Heart left ventricle (tissue), 16 donors: ENCODE measurements at regions not wholly inside any gene's neighbourhood (a gene's known extent, or its start where the extent isn't known, plus 50 kb on each side); places are given as distances from the start of the nearest gene placed in this dataset.
A peak's percentile ranks its signal among the peaks of the same experiment; 100 is the strongest.

ENCODE experiments used
- ATAC-seq, 4 donors: fragments of 200-7000 bp; cut with Tn5 transposase; one replicate each; pipeline ENCODE4 v1.9.1; 2020 to 2022; ENCODE audit warnings: moderate library complexity in 4 of 4, mild to moderate bottlenecking in 3 of 4, moderate number of reproducible peaks in 1 of 4
- DNase-seq, 5 donors: peaks; one replicate each; pipeline ENCODE4 v3.0.0-alpha.2; 2020
- H3K27ac ChIP-seq, 12 donors: fragments of 200-600 bp; sonication (generic) in 4 of 12; one replicate each; pipeline versions ENCODE4 v1.5.0 to v1.8.0; 2016 to 2022; ENCODE audit warnings: mild to moderate bottlenecking in 2 of 12
- H3K27me3 ChIP-seq, 9 donors: fragments of 200-600 bp; sonication (generic) in 2 of 9; one replicate each; pipeline versions ENCODE4 v1.5.1 to v1.8.0; 2016 to 2022; ENCODE audit warnings: mild to moderate bottlenecking in 3 of 9
- H3K36me3 ChIP-seq, 9 donors: fragments of 200-600 bp; sonication (generic) in 2 of 9; one replicate each; pipeline versions ENCODE4 v1.5.0 to v1.8.0; 2018 to 2022; ENCODE audit warnings: mild to moderate bottlenecking in 2 of 9
- H3K4me1 ChIP-seq, 12 donors: fragments of 200-600 bp; sonication (generic) in 4 of 12; one replicate each; pipeline versions ENCODE4 v1.5.0 to v1.8.0; 2016 to 2022; ENCODE audit warnings: mild to moderate bottlenecking in 3 of 12
- H3K4me3 ChIP-seq, 12 donors: fragments of 200-600 bp; sonication (generic) in 4 of 12; one replicate each; pipeline versions ENCODE4 v1.5.0 to v1.8.0; 2017 to 2022; ENCODE audit warnings: mild to moderate bottlenecking in 9 of 12, moderate library complexity in 4 of 12
- H3K9me3 ChIP-seq, 12 donors: fragments of 200-600 bp; sonication (generic) in 4 of 12; one replicate each; pipeline versions ENCODE4 v1.5.0 to v1.8.0; 2016 to 2022; ENCODE audit warnings: mild to moderate bottlenecking in 1 of 12
- POLR2A ChIP-seq, 2 donors: fragments of 450-650 bp; IDR thresholded peaks; one replicate each; pipeline ENCODE4 v1.6.1; 2017; ENCODE audit warnings: antibody characterized with exemption in 2 of 2, mild to moderate bottlenecking in 2 of 2, moderate library complexity in 2 of 2
- WGBS, 4 donors: extraction: QIAGEN DNeasy Blood & Tissue Kit in 2 of 4; methylation state at CpG; one replicate each; pipeline versions ENCODE4 v1.1.5 to v1.1.7; 2013 to 2018; 5-methylcytosine and 5-hydroxymethylcytosine counted together
- intact Hi-C, 10 donors: fragments of 100-400 bp; cut with DNase I; formaldehyde crosslinking; loops; one replicate each; pipeline versions ENCODE4 v1.11.1 to v1.14.2; 2022
- TF ChIP-seq, protein P1 (sequence below), 12 donors: fragments of 200-600 bp; sonication (generic) in 4 of 12; IDR thresholded peaks; one replicate each; pipeline versions ENCODE4 v1.5.0 to v1.8.0; 2018 to 2022; ENCODE audit warnings: antibody characterized with exemption in 12 of 12, mild to moderate bottlenecking in 5 of 12
- donor health status: ischemic (EF 13 %, LVEDD 7.1; RV severe dilation, severe dysfunction).
- donor health status: healthy with polysubstance abuse.
- donor health status: DM: no; HTN: yes; CAD: no.
- donor health status: DM: no; HTN: no; CAD: no.
- donor health status: ischemic (EF 25% LVEDD 6.9; RV normal size, moderate dysfunction).
- donor health status: ischemic (EF 25% LVEDD 5.7; RV mildly dilated, moderate dysfunction).
- donor health status: healthy.
- donor health status: DM: yes; HTN: yes; CAD: no.
- donor health status: ischemic (EF 35%, LVEDD 5.7; RV mildly dilated, moderate dysfunction).
- donor health status: nonischemic (EF 11% LVEDD 7.7; RV severe dilation, severe dysfunction).
- donor health status: DM: yes; HTN: yes; CAD: no.
- donor health status: PGD.
- donor health status: ischemic (EF 29% LVEDD 5.4; RV normal size, mild dysfunction).
- donor health status: nonischemic (EF 23%, LVEDD 6.1; RV moderate dilation, normal function).

DNA sequence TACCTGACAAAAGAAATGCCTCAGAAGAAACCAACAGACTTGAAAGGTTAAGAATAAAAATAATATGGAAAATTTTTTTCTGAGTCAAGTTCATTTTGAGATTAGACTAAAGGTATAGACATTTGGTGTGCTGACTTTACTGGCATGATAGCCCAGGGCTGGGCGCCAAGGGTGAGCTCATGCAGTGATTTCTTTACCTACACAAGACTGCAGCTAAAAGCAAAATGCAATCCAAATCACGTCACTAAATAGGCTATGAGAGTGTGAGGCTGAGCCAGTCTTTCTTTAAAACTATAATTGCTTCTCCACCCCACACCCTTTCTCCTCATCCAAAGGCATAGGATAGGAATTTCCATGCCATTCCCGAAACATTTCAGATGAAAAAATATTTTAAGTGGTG, 196.5 kb downstream of the FAM76B start:
- DNase-seq (no peak), ATAC-seq (no peak)
- Histone ChIP-seq H3K36me3 (no peaks in the 10 kb centered on the region), H3K4me1 (no peaks in the 10 kb centered on the region), H3K27ac (no peak overlapping the region), H3K4me3 (no peak overlapping the region), H3K27me3 (no peaks in the 10 kb centered on the region), H3K9me3 (no peaks in the 10 kb centered on the region)
- intact Hi-C loops, result no loop called here
- TF ChIP-seq, protein P1, sequence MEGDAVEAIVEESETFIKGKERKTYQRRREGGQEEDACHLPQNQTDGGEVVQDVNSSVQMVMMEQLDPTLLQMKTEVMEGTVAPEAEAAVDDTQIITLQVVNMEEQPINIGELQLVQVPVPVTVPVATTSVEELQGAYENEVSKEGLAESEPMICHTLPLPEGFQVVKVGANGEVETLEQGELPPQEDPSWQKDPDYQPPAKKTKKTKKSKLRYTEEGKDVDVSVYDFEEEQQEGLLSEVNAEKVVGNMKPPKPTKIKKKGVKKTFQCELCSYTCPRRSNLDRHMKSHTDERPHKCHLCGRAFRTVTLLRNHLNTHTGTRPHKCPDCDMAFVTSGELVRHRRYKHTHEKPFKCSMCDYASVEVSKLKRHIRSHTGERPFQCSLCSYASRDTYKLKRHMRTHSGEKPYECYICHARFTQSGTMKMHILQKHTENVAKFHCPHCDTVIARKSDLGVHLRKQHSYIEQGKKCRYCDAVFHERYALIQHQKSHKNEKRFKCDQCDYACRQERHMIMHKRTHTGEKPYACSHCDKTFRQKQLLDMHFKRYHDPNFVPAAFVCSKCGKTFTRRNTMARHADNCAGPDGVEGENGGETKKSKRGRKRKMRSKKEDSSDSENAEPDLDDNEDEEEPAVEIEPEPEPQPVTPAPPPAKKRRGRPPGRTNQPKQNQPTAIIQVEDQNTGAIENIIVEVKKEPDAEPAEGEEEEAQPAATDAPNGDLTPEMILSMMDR (IDR thresholded peaks at IDR 0.05), result no peak
- no peak for TF ChIP-seq POLR2A (IDR thresholded peaks at IDR 0.05)
- WGBS, 4 donors, result 63 to 71% (median 67%) methylated on average over 3 of the region's 3 CpGs

DNA sequence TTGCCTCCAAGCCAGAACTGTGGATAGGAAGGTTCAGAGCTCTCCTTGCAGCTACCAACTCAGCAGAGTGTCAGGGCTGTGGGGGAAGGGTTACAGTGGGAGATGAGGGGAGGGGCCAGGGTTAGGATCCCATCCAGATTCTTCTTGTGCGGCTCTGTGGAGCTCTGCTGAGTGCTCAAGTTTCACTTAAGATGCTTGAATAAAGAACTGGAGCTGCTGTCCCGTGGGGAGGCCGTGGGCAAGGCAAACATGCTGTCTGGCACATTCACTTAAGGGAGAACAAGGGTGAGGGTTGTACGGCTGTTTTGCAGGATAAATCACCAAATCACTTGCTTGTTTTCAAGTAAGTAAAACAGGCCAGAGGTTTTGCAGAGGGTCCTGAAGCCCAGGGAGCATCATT, 197.1 kb downstream of the FAM76B start:
- TF ChIP-seq, protein P1 (IDR thresholded peaks at IDR 0.05), result no peak
- no peak for TF ChIP-seq POLR2A (IDR thresholded peaks at IDR 0.05)
- WGBS, 4 donors, result 18 to 32% (median 28%) methylated on average over 4 of the region's 4 CpGs

DNA sequence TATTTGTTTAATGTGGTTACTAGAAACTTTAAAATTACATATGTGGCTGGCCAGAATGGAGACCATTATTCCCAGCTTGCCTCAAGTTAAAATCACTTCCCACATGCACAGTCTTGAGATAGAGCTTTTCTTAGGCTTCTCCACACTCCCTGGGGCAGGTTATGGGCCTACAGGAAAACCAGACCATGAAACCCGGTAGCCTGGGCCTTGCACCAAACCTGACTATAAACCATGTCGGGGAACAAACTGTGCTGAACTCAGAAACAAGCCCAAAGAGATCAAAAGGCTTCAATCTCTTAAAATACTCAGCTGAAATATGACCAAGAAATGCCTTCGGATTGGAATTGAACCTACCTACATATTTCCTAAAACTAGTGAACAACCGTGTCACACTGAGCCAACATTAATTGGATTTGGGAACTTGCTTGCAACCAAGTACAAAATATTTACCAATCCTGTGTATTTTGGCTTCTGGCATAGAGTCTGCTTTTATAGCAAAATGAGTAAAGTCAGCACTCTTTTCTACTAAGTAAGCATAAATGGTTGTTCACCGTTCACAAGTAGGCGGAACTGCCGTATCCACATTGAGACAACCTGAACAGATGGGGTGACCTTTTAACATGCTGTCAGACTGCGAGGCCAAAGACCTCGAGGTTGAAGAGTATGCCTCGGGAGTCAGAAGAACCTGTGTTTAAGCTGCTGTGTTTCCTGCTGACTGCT, 199.5 kb downstream of the FAM76B start:
- 90 to 94% (median 92%) methylated on average over 10 of the region's 10 CpGs for WGBS, 4 donors
- ATAC-seq (no peak), DNase-seq (no peak)
- intact Hi-C loops, result no loop called here
- H3K27me3 ChIP-seq, result no peaks in the 10 kb centered on the region
- H3K4me3 ChIP-seq, result no peak overlapping the region
- H3K36me3 ChIP-seq, result no peaks in the 10 kb centered on the region
- no peaks in the 10 kb centered on the region for H3K4me1 ChIP-seq
- no peak overlapping the region for H3K27ac ChIP-seq
- no peak for TF ChIP-seq POLR2A (IDR thresholded peaks at IDR 0.05)
- TF ChIP-seq, protein P1 (IDR thresholded peaks at IDR 0.05), result no peak
- H3K9me3 ChIP-seq, result no peaks in the 10 kb centered on the region

More for the DNA sequence above, 197.1 kb downstream of the FAM76B start:
- Histone ChIP-seq H3K4me1 (no peaks in the 10 kb centered on the region), H3K9me3 (no peaks in the 10 kb centered on the region), H3K36me3 (no peaks in the 10 kb centered on the region), H3K27me3 (no peaks in the 10 kb centered on the region), H3K27ac (no peak overlapping the region), H3K4me3 (no peak overlapping the region)
- ATAC-seq (peak in 1 of 4 donors; percentile 18), DNase-seq (no peak)
- intact Hi-C loops, result no loop called here

DNA sequence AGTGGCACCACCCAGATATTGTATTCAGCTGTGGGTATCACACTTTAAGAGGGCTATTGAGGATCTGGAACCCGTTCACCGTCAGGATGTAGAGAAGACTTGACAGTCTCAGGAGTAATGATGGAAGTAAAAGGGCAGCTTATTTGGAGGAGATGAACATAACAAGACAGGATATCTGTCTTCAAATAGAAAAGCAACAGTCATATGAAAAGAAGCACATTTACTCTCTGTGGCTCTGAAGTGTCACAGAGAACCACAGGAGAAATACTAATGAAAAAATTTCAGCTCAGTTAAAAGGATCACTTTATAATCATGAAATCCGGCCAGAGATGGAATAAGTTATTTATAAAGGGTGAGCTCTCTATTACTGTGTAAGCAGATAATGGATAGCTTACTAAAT, 200.8 kb downstream of the FAM76B start:
- TF ChIP-seq POLR2A (IDR thresholded peaks at IDR 0.05), result no peak
- TF ChIP-seq, protein P1 (IDR thresholded peaks at IDR 0.05), result no peak

More for the DNA sequence above, 200.8 kb downstream of the FAM76B start:
- H3K9me3 ChIP-seq, result no peaks in the 10 kb centered on the region
- WGBS, 4 donors, result 64 to 76% (median 70%) methylated on average over 3 of the region's 3 CpGs
- no peak overlapping the region for H3K27ac ChIP-seq
- peaks cover 0 to 2% (median 0%) of the 10 kb centered on the region in 12 donors for H3K4me1 ChIP-seq
- H3K27me3 ChIP-seq, result no peaks in the 10 kb centered on the region
- intact Hi-C loops, result no loop called here
- ATAC-seq, result no peak
- no peaks in the 10 kb centered on the region for H3K36me3 ChIP-seq
- DNase-seq, result no peak
- no peak overlapping the region for H3K4me3 ChIP-seq
